ENCODE measurements at regions not wholly inside any gene's neighbourhood (a gene's known extent, or its start where the extent isn't known, plus 50 kb on each side); places are given as distances from the start of the nearest gene placed in this dataset.

GRCh38 chr22:26974034-26974433, 316.6 kb downstream of the MIAT start:
- DNase-seq (ENCODE audit: low read depth): no peak
- H3K4me3 ChIP-seq (ENCODE audit: low read depth, low read length): no peak overlapping the region
- TF ChIP-seq, protein P1, sequence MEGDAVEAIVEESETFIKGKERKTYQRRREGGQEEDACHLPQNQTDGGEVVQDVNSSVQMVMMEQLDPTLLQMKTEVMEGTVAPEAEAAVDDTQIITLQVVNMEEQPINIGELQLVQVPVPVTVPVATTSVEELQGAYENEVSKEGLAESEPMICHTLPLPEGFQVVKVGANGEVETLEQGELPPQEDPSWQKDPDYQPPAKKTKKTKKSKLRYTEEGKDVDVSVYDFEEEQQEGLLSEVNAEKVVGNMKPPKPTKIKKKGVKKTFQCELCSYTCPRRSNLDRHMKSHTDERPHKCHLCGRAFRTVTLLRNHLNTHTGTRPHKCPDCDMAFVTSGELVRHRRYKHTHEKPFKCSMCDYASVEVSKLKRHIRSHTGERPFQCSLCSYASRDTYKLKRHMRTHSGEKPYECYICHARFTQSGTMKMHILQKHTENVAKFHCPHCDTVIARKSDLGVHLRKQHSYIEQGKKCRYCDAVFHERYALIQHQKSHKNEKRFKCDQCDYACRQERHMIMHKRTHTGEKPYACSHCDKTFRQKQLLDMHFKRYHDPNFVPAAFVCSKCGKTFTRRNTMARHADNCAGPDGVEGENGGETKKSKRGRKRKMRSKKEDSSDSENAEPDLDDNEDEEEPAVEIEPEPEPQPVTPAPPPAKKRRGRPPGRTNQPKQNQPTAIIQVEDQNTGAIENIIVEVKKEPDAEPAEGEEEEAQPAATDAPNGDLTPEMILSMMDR (IDR thresholded peaks at IDR 0.05; ENCODE audit: insufficient read depth, low read depth, low read length): no peak

DNA sequence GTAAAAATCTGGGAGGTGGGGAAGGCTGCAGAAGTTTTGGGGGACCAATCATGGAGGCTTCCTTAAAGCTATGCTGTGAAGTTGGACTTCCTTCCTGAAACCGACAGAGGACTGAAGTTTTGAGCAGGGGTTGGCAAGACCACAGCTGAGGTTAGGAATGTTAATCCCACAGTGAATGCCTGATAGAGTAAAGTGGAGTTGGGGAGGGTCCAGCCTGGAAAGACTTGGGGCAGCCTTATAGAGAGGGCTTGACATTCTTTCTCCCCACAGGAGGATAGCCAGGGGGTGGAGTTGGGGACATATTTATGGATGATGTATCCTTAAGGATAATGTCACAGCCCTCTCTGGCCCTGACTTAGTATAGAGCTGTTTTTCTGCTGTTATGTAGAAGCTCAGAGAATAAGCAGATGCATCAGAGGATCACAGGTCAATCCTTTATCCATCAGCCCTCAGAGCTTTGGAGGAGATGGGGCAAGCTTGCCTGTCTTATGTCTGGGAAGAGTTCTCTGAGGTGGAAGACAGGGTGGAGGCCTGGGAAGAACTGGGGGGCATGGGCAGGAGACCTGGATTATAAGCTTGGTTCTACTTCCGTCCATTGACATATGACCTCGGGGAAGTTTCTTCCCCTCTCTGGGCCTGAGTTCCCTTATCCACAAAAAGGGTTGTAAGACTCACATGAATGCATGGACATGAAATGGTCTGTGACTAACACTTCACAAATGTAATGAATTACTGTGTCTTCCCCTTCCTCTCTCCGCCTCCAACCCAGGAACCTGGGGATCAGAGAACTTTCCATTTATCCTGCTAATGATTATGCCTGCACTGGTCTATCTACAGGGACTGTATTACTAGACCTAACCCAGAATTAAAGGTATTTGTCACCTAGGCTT, 317.8 kb downstream of the MIAT start:
- no peak for DNase-seq (ENCODE audit: low read depth)
- no peak overlapping the region for H3K4me3 ChIP-seq (ENCODE audit: low read depth, low read length)
- TF ChIP-seq, protein P1 (IDR thresholded peaks at IDR 0.05; ENCODE audit: insufficient read depth, low read depth, low read length): no peak

GRCh38 chr22:26975865-26976264, 318.5 kb downstream of the MIAT start:
- H3K4me3 ChIP-seq (ENCODE audit: low read depth, low read length): no peak overlapping the region
- no peak for DNase-seq (ENCODE audit: low read depth)
- TF ChIP-seq, protein P1 (IDR thresholded peaks at IDR 0.05; ENCODE audit: insufficient read depth, low read depth, low read length): peak; percentile 3

DNA sequence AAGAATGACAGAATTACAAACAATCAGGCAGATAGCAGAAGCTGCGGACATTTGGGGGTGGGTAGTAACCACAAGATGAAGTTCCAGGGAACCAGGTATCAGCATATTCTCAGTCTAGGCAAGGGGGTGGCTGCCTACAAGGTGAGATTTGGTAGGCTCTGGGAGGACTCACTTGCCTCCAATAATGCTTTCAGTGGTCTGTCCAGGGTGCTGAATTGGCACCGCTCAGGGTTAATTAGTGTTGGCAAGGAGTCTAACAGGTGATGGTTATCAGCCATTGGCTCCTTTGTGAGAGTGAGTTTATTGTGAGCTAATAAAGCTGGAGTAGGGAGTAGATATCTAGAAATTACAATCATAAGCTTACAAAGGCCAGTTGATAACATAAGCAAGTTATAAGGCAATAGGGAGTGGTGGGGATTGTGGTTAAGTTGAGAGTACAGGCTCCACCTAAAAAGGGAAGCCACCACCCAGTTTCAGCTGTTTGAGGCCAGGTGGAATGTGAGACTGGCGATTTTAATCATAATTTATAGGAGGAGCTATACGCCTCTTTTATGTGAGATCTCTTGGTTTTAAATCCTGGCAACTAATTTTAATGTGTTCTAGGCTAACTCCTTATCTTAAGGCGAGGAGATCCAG, 320.5 kb downstream of the MIAT start:
- DNase-seq (ENCODE audit: low read depth): no peak
- no peak overlapping the region for H3K4me3 ChIP-seq (ENCODE audit: low read depth, low read length)
- TF ChIP-seq, protein P1 (IDR thresholded peaks at IDR 0.05; ENCODE audit: insufficient read depth, low read depth, low read length): no peak

DNA sequence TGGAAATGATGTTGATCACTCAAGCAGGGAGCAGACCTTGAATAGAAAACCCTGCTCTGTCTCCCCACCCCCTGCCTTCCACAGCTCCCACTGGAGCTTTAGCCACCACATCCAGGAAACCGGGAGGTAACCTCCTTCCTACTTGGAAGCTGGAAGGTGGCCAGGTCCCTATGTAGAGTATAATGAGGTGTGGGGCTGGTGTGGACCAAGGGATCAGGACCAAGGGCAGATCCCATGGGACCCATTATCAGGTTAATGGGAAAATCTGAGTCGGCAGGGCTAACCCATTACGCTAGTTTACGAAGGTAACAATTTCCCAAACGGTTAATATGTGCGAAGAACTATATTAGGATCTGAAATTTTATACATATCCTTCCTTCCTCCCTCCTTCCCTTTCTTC, 321.9 kb downstream of the MIAT start:
- H3K4me3 ChIP-seq (ENCODE audit: low read depth, low read length): no peak overlapping the region
- TF ChIP-seq, protein P1 (IDR thresholded peaks at IDR 0.05; ENCODE audit: insufficient read depth, low read depth, low read length): no peak
- no peak for DNase-seq (ENCODE audit: low read depth)

- TF ChIP-seq, protein P1 (IDR thresholded peaks at IDR 0.05; ENCODE audit: insufficient read depth, low read depth, low read length): no peak
- no peak for DNase-seq (ENCODE audit: low read depth)
Measured at GRCh38 chr22:26981111-26981510, 323.7 kb downstream of the MIAT start.

More at GRCh38 chr22:26981111-26981510, 323.7 kb downstream of the MIAT start:
- H3K4me3 ChIP-seq (ENCODE audit: low read depth, low read length): no peak overlapping the region

Data from fibroblast of villous mesenchyme (primary cell).